SJCRH30 (cell line): ENCODE measurements at regions not wholly inside any gene's neighbourhood (a gene's known extent, or its start where the extent isn't known, plus 50 kb on each side); places are given as distances from the start of the nearest gene placed in this dataset.

Source experiments
- DNase-seq, 2 experiments: peaks; one replicate each; pipeline ENCODE4 v3.0.0-alpha.2; 2015 to 2020
- H3K27ac ChIP-seq: fragments of 250-450 bp; sonication (Bioruptor Pico); 2 replicates; pipeline ENCODE4 v1.5.1; 2020; ENCODE audit warnings: mild to moderate bottlenecking, moderate library complexity
- H3K27me3 ChIP-seq: fragments of 250-450 bp; sonication (Bioruptor Pico); 2 replicates; pipeline ENCODE4 v1.5.1; 2020; ENCODE audit warnings: mild to moderate bottlenecking, moderate library complexity
- H3K36me3 ChIP-seq: fragments of 250-450 bp; sonication (Bioruptor Pico); 2 replicates; pipeline ENCODE4 v1.5.1; 2020; ENCODE audit warnings: mild to moderate bottlenecking, moderate library complexity
- H3K4me1 ChIP-seq: fragments of 250-450 bp; sonication (Bioruptor Pico); 2 replicates; pipeline ENCODE4 v1.5.1; 2020; ENCODE audit warnings: mild to moderate bottlenecking, moderate library complexity
- H3K4me3 ChIP-seq: fragments of 250-450 bp; sonication (Bioruptor Pico); 2 replicates; pipeline ENCODE4 v1.5.1; 2020; ENCODE audit warnings: mild to moderate bottlenecking, moderate library complexity
- H3K9me3 ChIP-seq: fragments of 250-450 bp; sonication (Bioruptor Pico); replicated peaks from 2 replicates; pipeline ENCODE4 v1.5.1; 2020; ENCODE audit warnings: mild to moderate bottlenecking, moderate library complexity

DNA sequence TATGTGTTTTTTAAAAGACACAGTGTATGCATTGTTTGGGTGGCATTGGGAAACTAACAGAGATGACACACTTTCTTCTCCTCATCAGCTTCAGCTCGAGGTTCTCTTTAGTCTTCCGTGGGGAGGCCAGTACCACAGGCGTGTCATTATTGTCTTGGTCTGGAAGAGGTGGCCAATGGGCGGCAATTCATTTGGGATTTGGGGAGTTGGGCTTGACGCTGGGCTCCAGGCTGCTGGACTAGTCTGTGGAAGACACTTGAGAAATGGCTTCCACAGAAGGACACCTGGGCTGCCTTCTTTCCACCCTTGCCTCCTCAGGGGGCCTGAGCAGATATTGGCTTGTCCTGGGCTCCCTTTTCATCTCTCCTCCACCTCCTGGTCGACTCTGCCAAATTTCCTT is 192.2 kb downstream of the SH2D4B start:
- H3K27me3 ChIP-seq = no peaks in the 10 kb centered on the region
- H3K9me3 ChIP-seq = no peaks in the 10 kb centered on the region
- DNase-seq = no peak
- H3K4me3 ChIP-seq = no peak overlapping the region
- no peak overlapping the region for H3K27ac ChIP-seq
- no peaks in the 10 kb centered on the region for H3K36me3 ChIP-seq
- no peaks in the 10 kb centered on the region for H3K4me1 ChIP-seq

DNA sequence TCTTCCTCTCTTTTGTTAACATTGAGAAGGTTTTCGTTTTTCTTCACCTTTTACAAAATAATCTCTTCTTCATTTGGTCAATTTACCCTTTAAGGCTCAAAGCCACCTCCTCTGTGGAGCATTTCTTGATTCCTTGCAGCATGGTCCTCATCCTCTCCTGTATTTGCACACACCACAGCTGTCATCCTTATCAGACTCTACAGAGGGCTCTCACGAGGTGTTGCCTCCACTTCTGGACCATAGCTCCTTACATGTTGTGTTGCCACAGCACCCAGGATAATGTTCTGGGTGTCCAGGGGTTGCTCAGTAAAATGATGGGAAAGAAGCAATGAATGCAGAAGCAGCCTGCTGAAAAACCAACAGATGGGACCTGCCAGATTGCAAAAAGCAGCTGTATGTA is 192.8 kb downstream of the SH2D4B start:
- no peaks in the 10 kb centered on the region for H3K9me3 ChIP-seq
- H3K4me3 ChIP-seq = no peak overlapping the region
- DNase-seq = no peak
- no peaks in the 10 kb centered on the region for H3K36me3 ChIP-seq
- H3K27me3 ChIP-seq = no peaks in the 10 kb centered on the region
- H3K27ac ChIP-seq = no peak overlapping the region
- H3K4me1 ChIP-seq = no peaks in the 10 kb centered on the region

DNA sequence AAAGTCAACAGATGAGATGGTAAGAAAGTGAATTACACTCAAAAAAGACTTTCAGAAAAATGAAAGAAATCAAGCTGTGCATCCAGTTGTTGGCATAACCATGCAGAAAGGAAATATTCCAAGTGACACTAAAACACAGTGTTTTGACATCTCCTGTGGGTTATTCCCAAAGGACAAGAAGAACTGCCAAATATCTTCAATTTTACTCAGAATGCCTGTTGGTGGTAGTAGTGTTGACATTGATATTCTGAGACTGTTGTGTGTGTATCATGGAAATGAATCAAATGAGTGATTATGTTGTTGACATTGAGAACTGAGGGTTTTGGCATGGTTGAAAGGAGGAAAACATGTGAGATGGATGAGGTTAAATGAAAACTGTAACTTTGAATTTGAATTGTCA is 196.9 kb downstream of the SH2D4B start:
- Histone ChIP-seq H3K4me1 (no peaks in the 10 kb centered on the region), H3K4me3 (no peak overlapping the region), H3K27me3 (no peaks in the 10 kb centered on the region), H3K36me3 (no peaks in the 10 kb centered on the region), H3K9me3 (no peaks in the 10 kb centered on the region), H3K27ac (no peak overlapping the region)
- no peak for DNase-seq

DNA sequence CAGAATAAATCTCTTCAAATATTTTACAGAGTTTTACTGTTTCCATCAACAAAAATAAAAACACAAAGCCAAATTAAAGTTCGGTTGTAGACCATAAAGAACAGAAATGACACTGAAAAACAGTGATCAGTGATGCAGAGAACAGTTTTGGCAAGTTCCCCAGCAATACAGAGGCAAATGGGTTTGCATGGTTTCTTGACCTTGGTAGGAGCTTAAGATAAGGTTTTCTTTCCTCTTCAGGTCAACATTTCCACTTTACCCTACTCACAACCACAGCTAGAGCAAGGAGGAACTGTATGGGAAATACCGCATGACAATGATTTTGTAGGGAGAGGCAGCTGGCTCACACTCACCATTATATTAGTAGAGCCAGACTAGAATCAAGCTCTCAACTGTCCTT is 199.5 kb downstream of the SH2D4B start:
- Histone ChIP-seq H3K27ac (no peak overlapping the region), H3K27me3 (no peaks in the 10 kb centered on the region), H3K9me3 (no peaks in the 10 kb centered on the region), H3K4me1 (no peaks in the 10 kb centered on the region), H3K4me3 (no peak overlapping the region), H3K36me3 (no peaks in the 10 kb centered on the region)
- DNase-seq = no peak

DNA sequence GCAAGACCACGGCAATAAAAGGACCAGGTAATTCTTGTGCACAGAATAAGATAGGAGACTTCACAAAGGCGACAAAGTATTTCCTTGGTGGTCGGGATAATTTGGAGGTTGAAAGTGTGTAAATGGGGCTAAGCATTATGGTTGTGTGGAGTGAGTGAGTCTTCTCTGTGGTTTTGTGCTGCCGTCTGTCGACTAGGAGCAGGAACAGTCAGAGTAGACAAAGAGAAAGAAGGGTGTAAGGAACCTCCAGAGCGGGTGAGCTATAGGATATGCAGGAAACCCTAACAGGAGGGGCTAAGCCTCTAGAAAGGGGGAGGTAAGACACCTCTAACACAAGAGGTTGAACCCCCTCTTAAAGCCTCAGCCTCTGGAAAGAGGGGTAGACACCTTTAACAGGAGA is 201.6 kb downstream of the SH2D4B start:
- H3K4me1 ChIP-seq = no peaks in the 10 kb centered on the region
- no peak for DNase-seq
- H3K36me3 ChIP-seq = no peaks in the 10 kb centered on the region
- no peaks in the 10 kb centered on the region for H3K9me3 ChIP-seq
- no peak overlapping the region for H3K27ac ChIP-seq
- no peaks in the 10 kb centered on the region for H3K27me3 ChIP-seq
- no peak overlapping the region for H3K4me3 ChIP-seq

DNA sequence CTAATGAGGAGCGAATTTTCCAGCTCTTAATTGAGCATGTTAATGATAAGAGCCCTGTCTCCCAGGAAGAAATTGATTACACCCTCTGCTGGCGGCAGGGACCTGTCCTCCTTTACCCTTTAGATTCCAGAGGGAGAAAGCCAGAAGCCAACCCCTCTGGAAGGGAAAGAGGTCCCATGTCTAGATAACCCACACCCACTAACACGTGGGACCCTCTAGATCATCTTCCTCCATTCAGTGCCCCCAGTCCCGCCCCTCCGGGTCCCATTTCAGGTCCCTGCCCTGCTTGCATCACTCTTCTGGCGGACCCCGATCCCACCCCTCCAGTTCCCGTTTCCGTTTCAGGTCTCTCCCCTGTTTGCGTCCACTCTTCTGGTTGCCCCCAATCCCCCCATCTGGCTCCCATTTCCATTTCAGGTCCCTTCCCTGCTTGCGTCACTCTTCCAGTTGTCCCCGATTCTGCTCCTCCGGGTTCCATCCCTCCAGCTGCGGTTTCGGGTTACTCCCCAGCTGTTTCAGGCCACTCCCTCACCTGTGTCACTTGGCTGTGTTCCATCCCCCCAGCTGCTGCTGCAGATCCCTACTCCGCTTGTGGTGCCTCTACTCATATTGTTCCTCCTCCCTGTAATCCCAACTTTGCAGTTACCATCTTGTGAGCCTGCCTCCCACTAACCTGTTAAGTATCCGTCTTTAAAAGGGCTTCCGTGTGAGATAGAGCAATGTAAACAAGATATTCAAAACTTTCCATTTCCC is 202.4 kb downstream of the SH2D4B start:
- Histone ChIP-seq H3K4me3 (no peak overlapping the region), H3K36me3 (no peaks in the 10 kb centered on the region), H3K4me1 (no peaks in the 10 kb centered on the region), H3K27ac (no peak overlapping the region), H3K9me3 (no peaks in the 10 kb centered on the region), H3K27me3 (no peaks in the 10 kb centered on the region)
- peak; percentile 50 to 62 for DNase-seq

DNA sequence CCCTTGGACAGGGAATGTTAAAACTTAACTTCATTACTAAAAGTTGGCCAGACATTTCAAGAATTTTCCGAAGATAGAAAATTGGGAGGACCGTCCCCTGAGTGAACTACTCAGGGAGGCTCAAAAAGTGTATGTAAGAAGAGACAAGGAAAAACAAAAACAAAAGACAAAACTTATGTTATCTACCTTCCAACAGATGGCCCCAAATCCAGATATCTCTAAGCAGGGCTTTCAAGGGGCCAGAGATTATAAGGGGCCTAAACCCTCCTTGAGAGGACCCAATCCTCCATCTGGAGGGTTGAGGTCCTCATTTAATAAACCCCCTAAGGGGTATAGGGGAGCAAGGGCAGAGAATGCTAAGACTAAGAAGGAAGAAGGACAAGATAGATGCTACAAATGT is 203.6 kb downstream of the SH2D4B start:
- no peaks in the 10 kb centered on the region for H3K4me1 ChIP-seq
- no peak for DNase-seq
- H3K36me3 ChIP-seq = no peaks in the 10 kb centered on the region
- H3K27me3 ChIP-seq = no peaks in the 10 kb centered on the region
- H3K4me3 ChIP-seq = no peak overlapping the region
- H3K9me3 ChIP-seq = no peaks in the 10 kb centered on the region
- H3K27ac ChIP-seq = no peak overlapping the region

DNA sequence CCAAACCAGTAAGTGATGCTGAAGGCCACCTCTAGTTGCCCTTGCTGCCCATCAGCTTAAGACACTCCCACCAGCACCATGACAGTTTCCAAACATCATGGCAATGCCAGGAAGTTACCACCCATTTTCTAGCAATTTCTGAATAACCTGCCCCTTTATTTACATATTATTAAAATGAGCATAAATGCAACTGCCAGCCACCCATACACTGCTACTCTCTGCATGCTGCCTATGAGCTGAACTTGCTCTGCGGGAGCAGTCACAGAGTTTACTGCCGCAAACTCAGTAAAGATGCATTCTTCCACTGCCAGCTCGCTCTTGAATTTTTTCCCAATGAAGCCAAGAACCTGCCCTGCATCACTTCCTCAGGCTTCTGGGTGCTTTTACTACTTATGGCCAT is 212.6 kb downstream of the SH2D4B start:
- no peak for DNase-seq
- no peak overlapping the region for H3K4me3 ChIP-seq
- no peaks in the 10 kb centered on the region for H3K36me3 ChIP-seq
- H3K4me1 ChIP-seq = no peaks in the 10 kb centered on the region
- H3K27ac ChIP-seq = no peak overlapping the region
- H3K9me3 ChIP-seq = no peaks in the 10 kb centered on the region
- no peaks in the 10 kb centered on the region for H3K27me3 ChIP-seq

DNA sequence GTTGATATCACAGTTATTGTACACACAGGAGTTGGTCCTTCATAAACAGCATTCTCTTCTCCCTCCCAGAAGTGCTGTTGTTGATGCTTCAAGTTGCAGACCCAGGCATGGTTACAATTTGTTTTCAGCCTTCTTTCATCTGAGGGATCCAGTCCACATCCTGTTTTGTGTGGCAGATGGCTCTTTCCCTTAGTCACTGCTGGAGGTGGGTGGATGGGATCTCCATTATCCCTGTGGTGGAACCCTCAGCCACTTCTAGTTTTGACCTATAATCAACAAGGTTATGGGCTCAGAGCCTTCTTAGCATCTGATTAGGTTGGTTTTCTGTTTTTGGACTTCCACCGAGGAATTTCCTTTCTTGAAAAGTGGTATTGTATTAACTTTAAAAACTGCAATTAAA is 214.2 kb downstream of the SH2D4B start:
- Histone ChIP-seq H3K4me1 (no peaks in the 10 kb centered on the region), H3K27ac (no peak overlapping the region), H3K36me3 (no peaks in the 10 kb centered on the region), H3K27me3 (no peaks in the 10 kb centered on the region), H3K4me3 (no peak overlapping the region), H3K9me3 (no peaks in the 10 kb centered on the region)
- no peak for DNase-seq

DNA sequence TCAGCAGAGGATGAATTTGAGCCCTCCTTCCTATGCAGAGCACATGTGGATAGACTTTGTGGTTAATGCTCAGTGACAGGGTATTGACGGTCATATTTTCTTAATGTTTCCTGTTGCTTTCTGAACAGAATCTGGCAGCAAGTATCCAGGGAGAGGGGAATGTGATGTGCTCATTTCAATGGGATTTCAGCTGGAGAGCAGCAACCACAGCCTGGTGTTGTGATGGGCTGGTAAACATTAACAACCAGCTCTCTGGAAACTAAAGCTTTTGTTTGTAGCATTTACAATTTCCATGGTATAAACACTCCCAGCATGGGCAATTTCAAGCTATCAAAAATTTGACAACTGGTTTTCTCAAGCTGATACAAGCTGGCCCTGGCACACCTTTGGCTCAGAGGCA is 215.9 kb downstream of the SH2D4B start:
- no peaks in the 10 kb centered on the region for H3K27me3 ChIP-seq
- no peaks in the 10 kb centered on the region for H3K9me3 ChIP-seq
- H3K27ac ChIP-seq = no peak overlapping the region
- no peak overlapping the region for H3K4me3 ChIP-seq
- no peaks in the 10 kb centered on the region for H3K36me3 ChIP-seq
- H3K4me1 ChIP-seq = no peaks in the 10 kb centered on the region
- no peak for DNase-seq

DNA sequence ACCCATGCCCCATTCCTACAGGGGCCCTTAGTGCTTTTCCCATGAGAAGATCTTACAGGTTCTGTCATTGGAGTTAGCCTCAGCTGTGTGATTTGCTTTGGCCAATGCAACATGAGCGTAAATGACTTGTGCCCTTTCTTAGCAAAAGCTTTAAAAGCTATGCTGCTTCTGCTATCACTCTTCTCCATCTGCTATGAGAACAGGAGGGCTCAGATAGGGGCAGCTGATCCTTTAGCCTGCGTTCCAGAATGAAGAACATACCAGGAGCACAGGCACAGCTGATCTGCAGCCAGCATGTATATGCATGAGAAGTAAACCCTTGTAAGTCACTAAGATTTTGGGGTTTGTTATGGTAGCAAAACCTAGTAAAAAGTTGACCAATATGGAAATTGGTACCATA is 218.2 kb downstream of the SH2D4B start:
- DNase-seq = no peak

DNA sequence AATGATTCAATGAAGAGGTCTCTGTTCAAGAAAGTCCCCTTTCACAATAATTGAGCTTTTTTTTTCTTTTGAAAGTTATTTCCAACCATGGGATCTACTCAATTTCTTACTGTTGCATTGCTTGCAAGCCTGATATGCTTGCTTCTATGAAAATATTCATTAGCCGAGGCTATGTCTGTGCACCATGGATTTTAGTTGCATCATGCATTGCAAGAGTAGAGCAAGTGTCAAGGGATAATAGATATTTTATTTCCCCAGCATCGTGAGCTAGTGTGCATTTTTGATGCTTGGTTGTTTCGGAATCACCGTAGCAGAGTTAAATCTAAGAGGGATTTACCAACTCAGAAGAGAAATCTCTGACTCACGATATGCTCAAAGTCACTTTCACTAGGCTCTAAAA is 222.0 kb downstream of the SH2D4B start:
- H3K9me3 ChIP-seq = no peaks in the 10 kb centered on the region

More for the DNA sequence above, 218.2 kb downstream of the SH2D4B start:
- Histone ChIP-seq H3K27ac (no peak overlapping the region), H3K4me3 (no peak overlapping the region), H3K36me3 (no peaks in the 10 kb centered on the region), H3K4me1 (no peaks in the 10 kb centered on the region), H3K9me3 (no peaks in the 10 kb centered on the region), H3K27me3 (no peaks in the 10 kb centered on the region)

DNA sequence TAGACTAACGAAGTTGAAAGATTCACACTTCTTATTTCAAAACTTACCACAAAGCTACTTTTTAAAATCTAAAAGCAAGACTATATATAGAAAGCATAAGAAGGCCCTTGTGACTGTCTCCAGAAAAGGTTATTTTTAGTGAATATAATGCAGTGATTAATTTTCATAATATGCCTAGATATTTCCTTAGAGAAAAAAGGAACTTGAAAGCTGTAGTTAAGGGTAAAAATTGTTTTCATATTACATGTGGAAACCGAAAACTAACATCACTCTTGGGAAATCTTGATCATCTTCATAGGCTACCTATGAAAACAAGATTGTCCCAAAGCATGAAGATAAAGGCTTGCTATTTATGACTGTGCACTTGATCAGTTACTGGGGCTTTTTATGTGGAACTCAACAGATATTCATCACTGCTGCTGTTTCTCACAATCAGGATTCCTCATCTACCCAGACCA is 223.2 kb downstream of the SH2D4B start:
- Histone ChIP-seq H3K36me3 (no peaks in the 10 kb centered on the region), H3K9me3 (no peaks in the 10 kb centered on the region), H3K27ac (no peak overlapping the region), H3K4me1 (no peaks in the 10 kb centered on the region), H3K4me3 (no peak overlapping the region), H3K27me3 (no peaks in the 10 kb centered on the region)
- DNase-seq = no peak

More for the DNA sequence above, 222.0 kb downstream of the SH2D4B start:
- Histone ChIP-seq H3K4me1 (no peaks in the 10 kb centered on the region), H3K36me3 (no peaks in the 10 kb centered on the region), H3K27me3 (no peaks in the 10 kb centered on the region), H3K4me3 (no peak overlapping the region), H3K27ac (no peak overlapping the region)
- DNase-seq = no peak

DNA sequence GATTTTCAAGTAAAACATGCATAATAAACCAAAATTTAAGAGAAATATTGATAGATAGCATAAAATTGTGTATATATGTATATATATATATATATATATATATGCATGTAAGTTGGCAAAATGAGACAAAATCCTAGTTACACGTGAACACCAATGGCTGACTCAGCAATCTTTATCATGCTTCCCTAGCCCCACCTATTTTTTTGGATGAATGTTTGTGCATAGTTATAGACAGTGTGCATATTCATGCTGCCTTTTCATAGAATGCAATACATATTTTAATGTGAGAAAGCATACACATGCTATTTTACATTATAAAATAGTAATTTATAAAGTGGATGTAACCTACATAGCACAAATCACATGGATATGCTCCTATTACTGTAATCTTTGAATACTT is 230.3 kb downstream of the SH2D4B start:
- H3K27me3 ChIP-seq = no peaks in the 10 kb centered on the region
- no peak for DNase-seq
- no peaks in the 10 kb centered on the region for H3K9me3 ChIP-seq
- H3K36me3 ChIP-seq = no peaks in the 10 kb centered on the region
- H3K27ac ChIP-seq = no peak overlapping the region
- no peak overlapping the region for H3K4me3 ChIP-seq
- no peaks in the 10 kb centered on the region for H3K4me1 ChIP-seq

DNA sequence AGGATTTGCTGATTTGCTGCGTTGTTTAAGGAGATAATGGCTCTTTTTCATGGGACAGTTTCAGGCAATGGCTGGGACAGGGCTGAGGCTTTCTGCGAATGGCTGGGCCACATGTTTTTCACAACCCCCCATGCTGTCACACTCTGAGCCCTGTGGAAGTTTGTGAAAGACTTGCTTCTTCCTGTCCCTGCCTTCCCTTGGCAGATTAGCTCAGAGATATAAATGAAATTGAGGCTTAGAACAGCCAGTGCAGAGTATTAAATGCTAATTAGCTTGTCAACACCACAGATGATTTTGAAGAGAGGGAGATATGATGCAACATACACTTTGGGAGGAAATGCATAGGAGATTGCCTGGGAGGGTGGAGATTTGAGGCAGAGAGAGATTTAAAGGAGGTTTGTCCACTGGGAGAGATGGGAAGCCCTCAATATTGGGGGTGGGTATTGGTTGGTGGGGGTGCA is 232.0 kb downstream of the SH2D4B start:
- no peak overlapping the region for H3K4me3 ChIP-seq
- H3K27me3 ChIP-seq = no peaks in the 10 kb centered on the region
- DNase-seq = no peak
- H3K4me1 ChIP-seq = no peaks in the 10 kb centered on the region
- no peaks in the 10 kb centered on the region for H3K36me3 ChIP-seq
- H3K27ac ChIP-seq = no peak overlapping the region
- H3K9me3 ChIP-seq = no peaks in the 10 kb centered on the region

DNA sequence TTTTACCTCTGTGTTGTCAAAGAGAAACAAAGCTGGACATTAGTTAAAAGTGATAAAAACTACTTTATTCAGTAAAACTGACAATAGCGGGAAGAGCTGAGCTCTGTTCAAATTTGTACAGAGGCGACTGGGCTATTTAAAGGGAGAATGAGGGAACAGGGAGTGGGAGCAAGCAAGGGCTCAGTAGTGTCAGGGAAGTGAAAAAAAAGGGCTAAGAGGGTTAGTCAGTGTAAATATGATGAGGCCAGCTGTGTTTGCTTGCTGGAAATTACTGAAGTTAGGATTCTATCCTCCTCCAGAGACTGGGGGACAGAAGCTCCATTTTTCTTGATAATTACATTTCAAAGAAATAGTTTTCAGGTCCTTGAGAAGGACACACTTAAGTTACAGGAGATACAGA is 232.5 kb downstream of the SH2D4B start:
- no peak for DNase-seq
- Histone ChIP-seq H3K36me3 (no peaks in the 10 kb centered on the region), H3K9me3 (no peaks in the 10 kb centered on the region), H3K4me3 (no peak overlapping the region), H3K4me1 (no peaks in the 10 kb centered on the region), H3K27me3 (no peaks in the 10 kb centered on the region), H3K27ac (no peak overlapping the region)
